ENCODE measurements at regions not wholly inside any gene's neighbourhood (a gene's known extent, or its start where the extent isn't known, plus 50 kb on each side); places are given as distances from the start of the nearest gene placed in this dataset.

GRCh38 chrX:97756879-97757278 lies 873.2 kb downstream of the RPA4 start:
- in situ Hi-C loops (cut with HindIII; ENCODE audit: low pct_unique_long_range_greater_than_20kb, low sequenced_read_pairs), result no loop called here
- H3K9me3 ChIP-seq (ENCODE audit: control insufficient read depth, insufficient read depth, low read depth, low read length), result no peaks in the 10 kb centered on the region
- no peak for TF ChIP-seq REST (IDR thresholded peaks at IDR 0.05; ENCODE audit: insufficient read depth in 1 of 2, low read depth in 2 of 2, low read length in 1 of 2)
- no peak for TF ChIP-seq SIN3A (IDR thresholded peaks at IDR 0.05; ENCODE audit: borderline replicate concordance, insufficient read depth, low read depth, low read length)
- TF ChIP-seq POLR2AphosphoS5 (IDR thresholded peaks at IDR 0.05; ENCODE audit: low read depth, low read length), result no peak
- no peak for TF ChIP-seq TCF7L2 (IDR thresholded peaks at IDR 0.05; ENCODE audit: low read depth, low read length)
- no peak for TF ChIP-seq CTCF (IDR thresholded peaks at IDR 0.05)
- intact Hi-C loops (cut with micrococcal nuclease; ENCODE audit: unreplicated experiment), result no loop called here
- no peak overlapping the region for H3K27ac ChIP-seq (ENCODE audit: low read length)
- H3K4me3 ChIP-seq (ENCODE audit: low read depth in 2 of 2, low read length in 2 of 2), result no peak overlapping the region
- no peak for ATAC-seq
- no peaks in the 10 kb centered on the region for H3K27me3 ChIP-seq (ENCODE audit: control insufficient read depth, insufficient read depth, low read length)
- BruUV-seq (replicated peaks), result no TSS peak
- no peaks in the 10 kb centered on the region for H3K36me3 ChIP-seq (ENCODE audit: control insufficient read depth, insufficient read depth, low read length)
- no peak for DNase-seq (ENCODE audit: low read depth, low spot score)
- CTCF ChIA-PET, result no interaction called here
- H3K4me1 ChIP-seq (ENCODE audit: control insufficient read depth, insufficient read depth, low read length), result no peaks in the 10 kb centered on the region
- POLR2A ChIA-PET, result no interaction called here

- ChIA-PET CTCF (no interaction called here), POLR2A (no interaction called here)
- H3K4me3 ChIP-seq (ENCODE audit: low read depth in 2 of 2, low read length in 2 of 2), result no peak overlapping the region
- no peak for ATAC-seq
- H3K9me3 ChIP-seq (ENCODE audit: control insufficient read depth, insufficient read depth, low read depth, low read length), result no peaks in the 10 kb centered on the region
- in situ Hi-C loops (cut with HindIII; ENCODE audit: low pct_unique_long_range_greater_than_20kb, low sequenced_read_pairs), result no loop called here
- no peak for TF ChIP-seq REST (IDR thresholded peaks at IDR 0.05; ENCODE audit: insufficient read depth in 1 of 2, low read depth in 2 of 2, low read length in 1 of 2)
- no peak for TF ChIP-seq CTCF (IDR thresholded peaks at IDR 0.05)
- TF ChIP-seq TCF7L2 (IDR thresholded peaks at IDR 0.05; ENCODE audit: low read depth, low read length), result no peak
- TF ChIP-seq SIN3A (IDR thresholded peaks at IDR 0.05; ENCODE audit: borderline replicate concordance, insufficient read depth, low read depth, low read length), result no peak
- no peak for TF ChIP-seq POLR2AphosphoS5 (IDR thresholded peaks at IDR 0.05; ENCODE audit: low read depth, low read length)
- no peaks in the 10 kb centered on the region for H3K27me3 ChIP-seq (ENCODE audit: control insufficient read depth, insufficient read depth, low read length)
- intact Hi-C loops (cut with micrococcal nuclease; ENCODE audit: unreplicated experiment), result no loop called here
- no peaks in the 10 kb centered on the region for H3K4me1 ChIP-seq (ENCODE audit: control insufficient read depth, insufficient read depth, low read length)
- no peak for DNase-seq (ENCODE audit: low read depth, low spot score)
- H3K27ac ChIP-seq (ENCODE audit: low read length), result no peak overlapping the region
- no peaks in the 10 kb centered on the region for H3K36me3 ChIP-seq (ENCODE audit: control insufficient read depth, insufficient read depth, low read length)
- BruUV-seq (replicated peaks), result no TSS peak
Measured at GRCh38 chrX:97763391-97763790, 879.7 kb downstream of the RPA4 start.
